MM.1S (cell line): ENCODE measurements at regions not wholly inside any gene's neighbourhood (a gene's known extent, or its start where the extent isn't known, plus 50 kb on each side); places are given as distances from the start of the nearest gene placed in this dataset.

Source experiments
- DNase-seq: peaks from one replicate; pipeline ENCODE4 v3.0.0-alpha.2; 2015
- H2AFZ ChIP-seq: fragments of 300-600 bp; sonication (generic); 2 replicates; pipeline ENCODE4 v1.6.0; 2016; ENCODE audit warnings: antibody characterized with exemption, low read length
- H3F3A ChIP-seq: fragments of 300-600 bp; sonication (generic); 2 replicates; pipeline ENCODE4 v1.6.1; 2016; ENCODE audit warnings: mild to moderate bottlenecking, antibody characterized with exemption, low read length, moderate library complexity, mixed read lengths; ENCODE audit not compliant: insufficient read depth
- H3K27ac ChIP-seq: fragments of 300-600 bp; sonication (generic); 2 replicates; pipeline ENCODE4 v1.5.1; 2016; ENCODE audit warnings: mild to moderate bottlenecking, low read length
- H3K27me3 ChIP-seq: fragments of 300-600 bp; sonication (generic); replicated peaks from 2 replicates; pipeline ENCODE4 v1.6.0; 2016; ENCODE audit warnings: low read length; ENCODE audit not compliant: insufficient read depth
- H3K36me3 ChIP-seq: fragments of 300-600 bp; sonication (generic); replicated peaks from 2 replicates; pipeline ENCODE4 v1.6.1; 2016; ENCODE audit warnings: mild to moderate bottlenecking, low read length, mixed read lengths; ENCODE audit not compliant: insufficient read depth
- H3K4me1 ChIP-seq: fragments of 300-600 bp; sonication (generic); 2 replicates; pipeline ENCODE4 v1.6.1; 2016; ENCODE audit warnings: low read length, mixed read lengths
- H3K4me2 ChIP-seq: fragments of 300-600 bp; sonication (generic); 2 replicates; pipeline ENCODE4 v1.6.0; 2016; ENCODE audit warnings: low read depth, low read length
- H3K4me3 ChIP-seq: fragments of 300-600 bp; sonication (generic); 2 replicates; pipeline ENCODE4 v1.5.1; 2016; ENCODE audit warnings: low read length, mixed read lengths
- H3K79me2 ChIP-seq: fragments of 300-600 bp; sonication (generic); 2 replicates; pipeline ENCODE4 v1.6.1; 2016; ENCODE audit warnings: mixed run types, low read length, mixed read lengths
- H3K9ac ChIP-seq: fragments of 300-600 bp; sonication (generic); 2 replicates; pipeline ENCODE4 v1.6.1; 2016; ENCODE audit warnings: low read length, mixed read lengths
- H3K9me2 ChIP-seq: fragments of 300-600 bp; sonication (generic); replicated peaks from 2 replicates; pipeline ENCODE4 v1.6.1; 2016; ENCODE audit warnings: mild to moderate bottlenecking, low read length, mixed read lengths; ENCODE audit not compliant: insufficient read depth
- H3K9me3 ChIP-seq: fragments of 300-600 bp; sonication (generic); replicated peaks from 2 replicates; pipeline ENCODE4 v1.6.1; 2016; ENCODE audit warnings: mild to moderate bottlenecking, low read length, mixed read lengths; ENCODE audit not compliant: insufficient read depth
- H4K20me1 ChIP-seq: fragments of 300-600 bp; sonication (generic); 2 replicates; pipeline ENCODE4 v1.6.1; 2016; ENCODE audit warnings: mild to moderate bottlenecking, low read length, moderate library complexity, mixed read lengths; ENCODE audit not compliant: insufficient read depth
- EZH2 ChIP-seq: fragments of 300-600 bp; sonication (generic); optimal IDR thresholded peaks from 2 replicates; pipeline ENCODE3; 2017; ENCODE audit warnings: low read depth, mild to moderate bottlenecking, antibody characterized with exemption, low read length, mixed read lengths
- EZH2phosphoT487 ChIP-seq: fragments of 300-600 bp; sonication (generic); IDR thresholded peaks from 2 replicates; pipeline ENCODE4 v1.6.1; 2018; ENCODE audit warnings: antibody characterized with exemption, low read length
- TF ChIP-seq, protein P1 (sequence below): fragments of 300-600 bp; sonication (generic); IDR thresholded peaks from 2 replicates; pipeline ENCODE4 v1.5.1; 2016; ENCODE audit warnings: antibody characterized with exemption, low read length, mixed read lengths

DNA sequence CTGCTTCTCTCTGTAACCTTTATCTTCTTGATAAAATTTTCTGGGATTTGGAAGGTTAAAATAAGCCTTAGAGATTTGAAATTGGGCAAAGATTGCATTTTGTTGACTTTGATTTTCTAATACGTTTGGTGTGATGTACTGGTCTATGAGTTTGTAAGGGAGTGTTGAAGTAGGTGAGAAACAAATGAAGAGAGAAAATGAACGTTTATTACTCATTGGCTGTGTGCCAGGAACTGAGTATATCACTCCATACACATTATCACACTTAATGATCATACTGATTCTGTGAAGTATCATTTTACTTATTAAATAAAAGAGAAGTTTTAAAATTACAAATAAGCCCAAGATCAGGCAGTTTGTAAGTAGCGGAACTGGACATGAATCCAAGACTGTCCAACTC lies 795.1 kb upstream of the ZEB2 start:
- Histone ChIP-seq H3K4me3 (no peak overlapping the region), H3K4me2 (no peak overlapping the region), H3K9ac (no peak overlapping the region), H3K4me1 (no peaks in the 10 kb centered on the region), H4K20me1 (no peaks in the 10 kb centered on the region), H3K36me3 (no peaks in the 10 kb centered on the region), H2AFZ (no peak overlapping the region), H3F3A (no peaks in the 10 kb centered on the region), H3K27me3 (no peaks in the 10 kb centered on the region), H3K9me3 (no peaks in the 10 kb centered on the region), H3K79me2 (no peaks in the 10 kb centered on the region), H3K9me2 (no peaks in the 10 kb centered on the region), H3K27ac (no peak overlapping the region)
- no peak for DNase-seq
- no peak for TF ChIP-seq EZH2phosphoT487
- no peak for TF ChIP-seq EZH2
- TF ChIP-seq, protein P1, sequence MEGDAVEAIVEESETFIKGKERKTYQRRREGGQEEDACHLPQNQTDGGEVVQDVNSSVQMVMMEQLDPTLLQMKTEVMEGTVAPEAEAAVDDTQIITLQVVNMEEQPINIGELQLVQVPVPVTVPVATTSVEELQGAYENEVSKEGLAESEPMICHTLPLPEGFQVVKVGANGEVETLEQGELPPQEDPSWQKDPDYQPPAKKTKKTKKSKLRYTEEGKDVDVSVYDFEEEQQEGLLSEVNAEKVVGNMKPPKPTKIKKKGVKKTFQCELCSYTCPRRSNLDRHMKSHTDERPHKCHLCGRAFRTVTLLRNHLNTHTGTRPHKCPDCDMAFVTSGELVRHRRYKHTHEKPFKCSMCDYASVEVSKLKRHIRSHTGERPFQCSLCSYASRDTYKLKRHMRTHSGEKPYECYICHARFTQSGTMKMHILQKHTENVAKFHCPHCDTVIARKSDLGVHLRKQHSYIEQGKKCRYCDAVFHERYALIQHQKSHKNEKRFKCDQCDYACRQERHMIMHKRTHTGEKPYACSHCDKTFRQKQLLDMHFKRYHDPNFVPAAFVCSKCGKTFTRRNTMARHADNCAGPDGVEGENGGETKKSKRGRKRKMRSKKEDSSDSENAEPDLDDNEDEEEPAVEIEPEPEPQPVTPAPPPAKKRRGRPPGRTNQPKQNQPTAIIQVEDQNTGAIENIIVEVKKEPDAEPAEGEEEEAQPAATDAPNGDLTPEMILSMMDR = no peak

DNA sequence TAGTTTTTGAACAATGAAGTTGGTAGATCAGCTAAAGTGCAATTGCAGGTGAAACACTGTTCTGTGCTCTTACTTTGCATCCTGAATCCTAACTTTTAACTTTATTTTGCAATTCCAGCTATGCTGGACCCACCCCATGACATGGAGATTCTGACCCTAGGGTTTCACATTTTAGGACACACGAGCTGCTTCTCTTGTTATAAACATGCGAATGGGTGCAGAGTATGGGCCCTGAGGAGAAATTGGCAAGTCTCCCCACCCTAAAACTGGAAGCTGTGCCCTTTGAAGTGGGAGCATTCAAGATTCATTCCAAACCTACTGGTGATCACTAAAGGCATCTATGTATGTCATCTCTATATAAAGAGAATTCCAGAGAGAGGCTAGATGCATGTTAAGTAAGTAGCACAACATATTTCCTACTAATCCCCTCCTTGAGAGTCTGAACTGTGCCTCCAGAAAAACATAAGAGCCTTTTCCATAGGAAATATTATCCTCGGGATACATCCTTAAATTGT lies 794.3 kb upstream of the ZEB2 start:
- Histone ChIP-seq H3K9ac (no peak overlapping the region), H3K4me1 (no peaks in the 10 kb centered on the region), H3K27ac (no peak overlapping the region), H3K36me3 (no peaks in the 10 kb centered on the region), H3K9me2 (no peaks in the 10 kb centered on the region), H3F3A (no peaks in the 10 kb centered on the region), H3K9me3 (no peaks in the 10 kb centered on the region), H2AFZ (no peak overlapping the region), H3K4me2 (no peak overlapping the region), H3K27me3 (no peaks in the 10 kb centered on the region), H3K4me3 (no peak overlapping the region), H3K79me2 (no peaks in the 10 kb centered on the region), H4K20me1 (no peaks in the 10 kb centered on the region)
- no peak for TF ChIP-seq EZH2
- TF ChIP-seq EZH2phosphoT487 = no peak
- TF ChIP-seq, protein P1 = no peak
- no peak for DNase-seq

DNA sequence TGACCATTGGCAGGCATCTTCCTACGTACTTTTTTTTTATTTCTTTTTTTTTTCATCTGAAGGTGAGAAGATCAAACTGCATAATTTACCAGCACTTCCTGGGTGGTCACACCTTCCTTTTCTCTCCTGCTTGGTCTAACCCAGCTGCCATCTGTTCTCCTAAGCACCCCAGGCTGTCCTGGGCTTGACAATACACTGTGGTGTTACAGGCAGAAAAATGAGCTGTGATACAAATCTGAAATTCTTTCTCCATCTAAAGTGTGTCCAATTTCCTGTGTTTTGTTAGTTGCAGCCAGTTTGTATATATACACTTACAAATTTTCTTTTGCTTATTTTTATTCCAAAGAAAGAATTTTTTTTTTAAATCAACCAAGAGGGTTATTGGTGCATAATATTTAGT lies 786.0 kb upstream of the ZEB2 start:
- Histone ChIP-seq H2AFZ (no peak overlapping the region), H3K9ac (no peak overlapping the region), H4K20me1 (no peaks in the 10 kb centered on the region), H3K4me1 (no peaks in the 10 kb centered on the region), H3K4me2 (no peak overlapping the region), H3K36me3 (no peaks in the 10 kb centered on the region), H3K4me3 (no peak overlapping the region), H3K9me3 (no peaks in the 10 kb centered on the region), H3F3A (no peaks in the 10 kb centered on the region), H3K9me2 (no peaks in the 10 kb centered on the region), H3K27ac (no peak overlapping the region), H3K79me2 (no peaks in the 10 kb centered on the region), H3K27me3 (no peaks in the 10 kb centered on the region)
- TF ChIP-seq, protein P1 = no peak
- TF ChIP-seq EZH2 = no peak
- TF ChIP-seq EZH2phosphoT487 = no peak
- no peak for DNase-seq
